MM.1S (cell line): ENCODE measurements at regions not wholly inside any gene's neighbourhood (a gene's known extent, or its start where the extent isn't known, plus 50 kb on each side); places are given as distances from the start of the nearest gene placed in this dataset.

Experiments used
- EZH2 ChIP-seq: fragments of 300-600 bp; sonication (generic); optimal IDR thresholded peaks from 2 replicates; pipeline ENCODE3; 2017; ENCODE audit warnings: low read depth, mild to moderate bottlenecking, antibody characterized with exemption, low read length, mixed read lengths
- EZH2phosphoT487 ChIP-seq: fragments of 300-600 bp; sonication (generic); IDR thresholded peaks from 2 replicates; pipeline ENCODE4 v1.6.1; 2018; ENCODE audit warnings: antibody characterized with exemption, low read length
- TF ChIP-seq, protein P1 (sequence below): fragments of 300-600 bp; sonication (generic); IDR thresholded peaks from 2 replicates; pipeline ENCODE4 v1.5.1; 2016; ENCODE audit warnings: antibody characterized with exemption, low read length, mixed read lengths

DNA sequence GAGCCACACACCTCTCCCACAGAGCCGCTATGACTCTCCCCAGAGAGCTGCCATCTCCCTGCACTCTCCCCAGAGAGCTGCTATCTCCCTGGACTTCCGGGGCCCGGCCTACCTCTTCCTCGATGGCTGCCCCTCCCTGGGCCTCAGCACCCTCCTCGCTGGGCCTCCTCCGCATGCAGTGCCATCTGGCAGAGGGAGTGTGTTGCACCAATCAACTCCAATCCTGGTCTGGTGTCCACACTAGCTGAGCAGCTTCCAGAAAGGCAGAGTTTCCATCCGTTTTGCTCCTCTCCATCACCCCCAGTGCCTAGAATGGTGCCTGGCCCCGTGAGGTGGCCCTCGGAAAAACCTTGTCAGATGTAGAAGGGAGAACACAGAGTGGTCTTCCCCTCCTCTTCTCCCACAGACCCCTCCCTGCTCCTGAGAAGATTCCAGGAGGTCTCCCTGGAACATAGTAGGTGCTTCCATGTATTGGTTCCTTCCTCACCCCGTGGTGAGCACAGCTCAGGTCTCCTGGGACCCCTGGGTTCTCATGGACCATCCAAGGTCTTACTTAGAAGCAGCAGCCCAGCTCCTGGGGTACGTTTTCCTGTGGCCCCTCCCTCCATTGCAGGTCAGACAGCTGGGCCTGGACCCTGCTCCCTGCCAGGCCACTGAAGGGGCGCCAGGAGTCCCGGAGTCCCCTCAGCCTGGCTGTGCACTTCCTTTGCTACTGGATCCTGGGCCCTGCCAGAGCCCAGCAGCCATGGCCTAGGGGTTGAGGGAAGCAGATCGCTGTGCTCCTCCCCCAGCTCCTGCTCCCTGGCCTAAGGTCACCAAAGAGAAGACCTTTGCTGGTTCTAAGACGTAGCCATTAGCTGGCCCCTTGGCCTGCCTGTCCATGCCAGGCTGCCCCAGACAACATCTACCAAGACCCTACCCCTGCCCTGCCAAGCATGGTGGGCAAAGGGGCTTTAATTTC lies 233.8 kb upstream of the GSE1 start:
- TF ChIP-seq, protein P1, sequence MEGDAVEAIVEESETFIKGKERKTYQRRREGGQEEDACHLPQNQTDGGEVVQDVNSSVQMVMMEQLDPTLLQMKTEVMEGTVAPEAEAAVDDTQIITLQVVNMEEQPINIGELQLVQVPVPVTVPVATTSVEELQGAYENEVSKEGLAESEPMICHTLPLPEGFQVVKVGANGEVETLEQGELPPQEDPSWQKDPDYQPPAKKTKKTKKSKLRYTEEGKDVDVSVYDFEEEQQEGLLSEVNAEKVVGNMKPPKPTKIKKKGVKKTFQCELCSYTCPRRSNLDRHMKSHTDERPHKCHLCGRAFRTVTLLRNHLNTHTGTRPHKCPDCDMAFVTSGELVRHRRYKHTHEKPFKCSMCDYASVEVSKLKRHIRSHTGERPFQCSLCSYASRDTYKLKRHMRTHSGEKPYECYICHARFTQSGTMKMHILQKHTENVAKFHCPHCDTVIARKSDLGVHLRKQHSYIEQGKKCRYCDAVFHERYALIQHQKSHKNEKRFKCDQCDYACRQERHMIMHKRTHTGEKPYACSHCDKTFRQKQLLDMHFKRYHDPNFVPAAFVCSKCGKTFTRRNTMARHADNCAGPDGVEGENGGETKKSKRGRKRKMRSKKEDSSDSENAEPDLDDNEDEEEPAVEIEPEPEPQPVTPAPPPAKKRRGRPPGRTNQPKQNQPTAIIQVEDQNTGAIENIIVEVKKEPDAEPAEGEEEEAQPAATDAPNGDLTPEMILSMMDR = no peak
- no peak for TF ChIP-seq EZH2
- TF ChIP-seq EZH2phosphoT487 = no peak
